GM19395 (cell line): ENCODE measurements at regions not wholly inside any gene's neighbourhood (a gene's known extent, or its start where the extent isn't known, plus 50 kb on each side); places are given as distances from the start of the nearest gene placed in this dataset.
A peak's percentile ranks its signal among the peaks of the same experiment; 100 is the strongest.

Experiments used
- ATAC-seq: cut with Tn5 transposase; IDR thresholded peaks from one replicate; pipeline ENCODE4 v1.9.1; 2021; ENCODE audit warnings: mild to moderate bottlenecking, moderate library complexity; ENCODE audit not compliant: unreplicated experiment

- peak; percentile 79 for ATAC-seq
Measured at GRCh38 chrX:30414144-30414543, 105.0 kb upstream of the NR0B1 start.

GRCh38 chrX:30402366-30402765, 93.2 kb upstream of the NR0B1 start:
- no peak for ATAC-seq

- ATAC-seq, result no peak
Measured at GRCh38 chrX:30388325-30388724, 79.1 kb upstream of the NR0B1 start.

- no peak for ATAC-seq
Measured at GRCh38 chrX:30373951-30374350, 64.8 kb upstream of the NR0B1 start.

- no peak for ATAC-seq
Measured at GRCh38 chrX:30373479-30373878, 64.3 kb upstream of the NR0B1 start.

- no peak for ATAC-seq
Measured at GRCh38 chrX:30364229-30364628, 55.0 kb upstream of the NR0B1 start.
